Endodermal cell (in vitro differentiated cells): ENCODE measurements at regions not wholly inside any gene's neighbourhood (a gene's known extent, or its start where the extent isn't known, plus 50 kb on each side); places are given as distances from the start of the nearest gene placed in this dataset.

Experiments used
- DNase-seq: peaks from one replicate; pipeline ENCODE4 v3.0.0-alpha.2; 2017
- H3K27ac ChIP-seq: 2 replicates; pipeline ENCODE4 v1.5.1; 2013; ENCODE audit warnings: mild to moderate bottlenecking, low read depth, low read length, moderate library complexity
- H3K27me3 ChIP-seq: 2 replicates; pipeline ENCODE4 v1.6.1; 2013; ENCODE audit warnings: mild to moderate bottlenecking, low read length, moderate library complexity; ENCODE audit not compliant: insufficient read depth, control insufficient read depth, poor library complexity, severe bottlenecking
- H3K36me3 ChIP-seq: 2 replicates; pipeline ENCODE4 v1.7.0; 2013; ENCODE audit warnings: mild to moderate bottlenecking, low read length, moderate library complexity; ENCODE audit not compliant: control insufficient read depth, insufficient read depth
- H3K4me1 ChIP-seq: one replicate; pipeline ENCODE4 v1.7.0; 2013; ENCODE audit warnings: low read length; ENCODE audit not compliant: control insufficient read depth, insufficient read depth
- H3K4me3 ChIP-seq: 2 replicates; pipeline ENCODE4 v1.5.1; 2013; ENCODE audit warnings: mild to moderate bottlenecking, low read length, moderate library complexity
- H3K9ac ChIP-seq: 2 replicates; pipeline ENCODE4 v1.6.1; 2013; ENCODE audit warnings: mild to moderate bottlenecking, low read length, moderate library complexity; ENCODE audit not compliant: poor library complexity, severe bottlenecking; ENCODE audit errors: extremely low read depth
- H3K9me3 ChIP-seq: 2 replicates; pipeline ENCODE4 v1.6.1; 2013; ENCODE audit warnings: mild to moderate bottlenecking, low read length, moderate library complexity; ENCODE audit not compliant: control insufficient read depth
- H3K27ac Mint-ChIP-seq: 2 replicates; pipeline ENCODE4 v1.8.0; 2020; ENCODE audit warnings: mixed read lengths
- H3K27me3 Mint-ChIP-seq: 2 replicates; pipeline ENCODE4 v1.8.0; 2021; ENCODE audit warnings: mild to moderate bottlenecking, mixed read lengths; ENCODE audit not compliant: insufficient read depth
- H3K36me3 Mint-ChIP-seq: 2 replicates; pipeline ENCODE4 v1.8.0; 2020; ENCODE audit warnings: low read depth, mixed read lengths
- H3K4me1 Mint-ChIP-seq: 2 replicates; pipeline ENCODE4 v1.8.0; 2020; ENCODE audit warnings: mixed read lengths
- H3K4me3 Mint-ChIP-seq: 2 replicates; pipeline ENCODE4 v1.8.0; 2020; ENCODE audit warnings: mild to moderate bottlenecking, moderate library complexity, mixed read lengths
- H3K9me3 Mint-ChIP-seq: 2 replicates; pipeline ENCODE4 v1.8.0; 2020; ENCODE audit warnings: mild to moderate bottlenecking, mixed read lengths
- CTCF ChIP-seq: fragments of 200-600 bp; sonication (generic); conservative IDR thresholded peaks from 2 replicates; pipeline ENCODE4 v1.5.0; 2021; ENCODE audit warnings: antibody characterized with exemption, mild to moderate bottlenecking
- WGBS, 2 experiments: methylation state at CpG; one replicate each; pipeline versions ENCODE4 v1.1.5 to v1.1.7; 2013; ENCODE audit warnings: missing lambda C conversion rate in 2 of 2, mixed read lengths in 1 of 2; ENCODE audit not compliant: insufficient coverage in 1 of 2, insufficient read length in 1 of 2; 5-methylcytosine and 5-hydroxymethylcytosine counted together

GRCh38 chr10:60705376-60705775, 72.9 kb upstream of the CDK1 start:
- H3K4me1 Mint-ChIP-seq = peaks cover 4% of the 10 kb centered on the region
- H3K36me3 ChIP-seq = no peaks in the 10 kb centered on the region
- H3K27ac Mint-ChIP-seq = no peak overlapping the region
- peaks cover 25% of the 10 kb centered on the region for H3K9me3 ChIP-seq
- no peaks in the 10 kb centered on the region for H3K27me3 ChIP-seq
- H3K4me1 ChIP-seq = no peaks in the 10 kb centered on the region
- no peak for TF ChIP-seq CTCF
- peaks cover 19% of the 10 kb centered on the region for H3K36me3 Mint-ChIP-seq
- H3K27me3 Mint-ChIP-seq = no peaks in the 10 kb centered on the region
- no peak overlapping the region for H3K4me3 Mint-ChIP-seq
- H3K27ac ChIP-seq = no peak overlapping the region
- no peak overlapping the region for H3K4me3 ChIP-seq
- no peak for DNase-seq
- WGBS, 2 experiments = 100% methylated on average over 1 of the region's 1 CpG; no CpG with 5 or more reads in 1 of the 2 experiments
- H3K9me3 Mint-ChIP-seq = peaks cover 25% of the 10 kb centered on the region
- H3K9ac ChIP-seq = no peak overlapping the region

- H3K9me3 Mint-ChIP-seq = peaks cover 25% of the 10 kb centered on the region
- no peaks in the 10 kb centered on the region for H3K36me3 ChIP-seq
- peaks cover 4% of the 10 kb centered on the region for H3K4me1 Mint-ChIP-seq
- peaks cover 25% of the 10 kb centered on the region for H3K9me3 ChIP-seq
- H3K4me1 ChIP-seq = no peaks in the 10 kb centered on the region
- no peak for DNase-seq
- H3K27me3 ChIP-seq = no peaks in the 10 kb centered on the region
- no peak overlapping the region for H3K27ac Mint-ChIP-seq
- H3K27me3 Mint-ChIP-seq = no peaks in the 10 kb centered on the region
- no peak overlapping the region for H3K27ac ChIP-seq
- no peak for TF ChIP-seq CTCF
- H3K4me3 ChIP-seq = no peak overlapping the region
- peaks cover 19% of the 10 kb centered on the region for H3K36me3 Mint-ChIP-seq
- H3K4me3 Mint-ChIP-seq = no peak overlapping the region
- 20 to 69% methylated on average over 1 to 3 of the region's 3 CpGs for WGBS, 2 experiments
- no peak overlapping the region for H3K9ac ChIP-seq
These were observed 73.8 kb upstream of the CDK1 start for GRCh38 chr10:60704471-60704870.

GRCh38 chr10:60703266-60704041, 74.8 kb upstream of the CDK1 start:
- no peaks in the 10 kb centered on the region for H3K36me3 ChIP-seq
- no peak overlapping the region for H3K27ac ChIP-seq
- Mint-ChIP-seq H3K36me3 (peaks cover 21% of the 10 kb centered on the region), H3K9me3 (peaks cover 24% of the 10 kb centered on the region), H3K27me3 (no peaks in the 10 kb centered on the region), H3K4me3 (no peak overlapping the region), H3K4me1 (peaks cover 4% of the 10 kb centered on the region), H3K27ac (no peak overlapping the region)
- H3K9me3 ChIP-seq = peaks cover 22% of the 10 kb centered on the region
- H3K4me1 ChIP-seq = no peaks in the 10 kb centered on the region
- TF ChIP-seq CTCF = no peak
- no peak overlapping the region for H3K9ac ChIP-seq
- no peak overlapping the region for H3K4me3 ChIP-seq
- no peak for DNase-seq
- 82 to 96% methylated on average over 3 to 6 of the region's 7 CpGs for WGBS, 2 experiments
- no peaks in the 10 kb centered on the region for H3K27me3 ChIP-seq
